ENCODE measurements at regions not wholly inside any gene's neighbourhood (a gene's known extent, or its start where the extent isn't known, plus 50 kb on each side); places are given as distances from the start of the nearest gene placed in this dataset.

- TF ChIP-seq CTCF (IDR thresholded peaks at IDR 0.05), result no peak
- no peak for TF ChIP-seq POLR2A (IDR thresholded peaks at IDR 0.05)
These were observed 265.0 kb downstream of the RBM26 start for GRCh38 chr13:79141082-79141481.
